Femur (tissue), 1 donor: ENCODE measurements at regions not wholly inside any gene's neighbourhood (a gene's known extent, or its start where the extent isn't known, plus 50 kb on each side); places are given as distances from the start of the nearest gene placed in this dataset.

Source experiments
- DNase-seq: peaks from one replicate; pipeline ENCODE4 v3.0.0-alpha.2; 2017

DNA sequence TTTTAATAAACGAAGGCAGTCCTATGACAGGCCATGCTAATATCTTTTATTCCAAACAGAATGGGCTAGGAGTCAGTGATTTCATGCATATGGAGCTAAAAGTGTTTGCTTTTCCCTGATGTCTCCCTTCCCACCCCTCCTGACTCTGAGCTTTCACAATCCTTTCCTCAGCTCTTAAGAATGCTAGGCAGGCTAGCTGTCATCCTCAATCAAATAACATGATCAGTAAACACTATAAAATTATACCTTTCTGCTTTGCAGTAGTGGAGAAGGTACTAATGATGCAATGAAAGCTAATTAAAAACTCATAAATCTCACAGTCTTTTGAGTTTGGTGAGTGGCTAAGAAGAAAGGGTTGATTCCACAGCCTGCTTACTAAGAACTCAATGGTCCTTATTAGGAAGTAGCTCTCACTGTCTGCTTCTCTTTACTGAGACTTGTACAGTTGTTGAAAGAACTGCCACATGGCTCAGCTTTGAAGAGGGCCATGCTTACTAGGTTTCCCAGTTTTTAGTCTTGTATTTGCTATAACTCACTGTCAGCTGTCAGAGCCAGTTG is 250.9 kb upstream of the JAG1 start:
- no peak for DNase-seq

DNA sequence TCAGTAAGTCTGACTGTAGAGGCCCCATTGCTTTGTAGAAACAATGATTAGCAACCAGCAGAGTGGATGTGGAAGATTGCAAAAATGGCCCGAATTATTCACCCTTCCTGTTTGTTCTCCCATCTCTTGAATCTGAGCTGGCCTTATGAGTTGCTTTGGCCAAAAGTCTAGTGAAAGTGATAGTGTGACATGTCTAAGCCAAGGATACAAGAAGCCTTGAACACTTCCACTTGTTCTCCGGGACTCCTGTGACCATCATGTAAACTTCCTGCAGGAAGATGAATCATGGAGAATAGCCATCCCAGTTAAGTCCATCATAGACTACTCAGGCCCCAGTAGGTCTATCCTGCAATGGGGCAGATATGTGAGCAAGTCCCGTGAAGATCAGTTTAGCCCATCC is 252.0 kb upstream of the JAG1 start:
- DNase-seq, result no peak

DNA sequence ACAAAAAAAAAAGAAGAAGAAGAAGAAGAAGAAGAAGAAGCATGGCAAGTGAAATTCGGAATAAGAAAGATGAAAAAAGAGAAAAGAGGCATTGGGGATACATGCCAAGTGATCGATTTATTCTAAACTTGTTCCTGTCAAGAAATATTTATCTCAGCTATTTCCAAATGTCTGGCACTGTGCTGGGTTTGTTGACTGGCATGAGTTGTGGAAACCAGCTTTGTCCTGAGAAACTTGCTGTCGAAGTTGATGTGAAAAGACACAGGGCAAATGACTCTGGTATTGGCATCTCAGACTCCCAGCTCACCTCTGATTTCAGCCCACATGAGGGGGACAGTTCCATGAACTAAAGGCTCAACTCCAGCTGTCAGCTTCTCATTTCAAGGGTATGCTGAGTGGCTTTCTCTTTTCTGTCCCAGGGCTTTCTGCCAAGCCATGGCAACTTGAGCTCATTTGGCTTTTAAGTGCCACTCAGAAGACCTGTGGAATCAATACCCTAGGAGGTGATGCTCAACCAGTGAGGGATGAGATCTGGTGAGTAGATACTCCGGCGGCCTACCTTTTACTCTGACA is 253.3 kb upstream of the JAG1 start:
- DNase-seq, result no peak

DNA sequence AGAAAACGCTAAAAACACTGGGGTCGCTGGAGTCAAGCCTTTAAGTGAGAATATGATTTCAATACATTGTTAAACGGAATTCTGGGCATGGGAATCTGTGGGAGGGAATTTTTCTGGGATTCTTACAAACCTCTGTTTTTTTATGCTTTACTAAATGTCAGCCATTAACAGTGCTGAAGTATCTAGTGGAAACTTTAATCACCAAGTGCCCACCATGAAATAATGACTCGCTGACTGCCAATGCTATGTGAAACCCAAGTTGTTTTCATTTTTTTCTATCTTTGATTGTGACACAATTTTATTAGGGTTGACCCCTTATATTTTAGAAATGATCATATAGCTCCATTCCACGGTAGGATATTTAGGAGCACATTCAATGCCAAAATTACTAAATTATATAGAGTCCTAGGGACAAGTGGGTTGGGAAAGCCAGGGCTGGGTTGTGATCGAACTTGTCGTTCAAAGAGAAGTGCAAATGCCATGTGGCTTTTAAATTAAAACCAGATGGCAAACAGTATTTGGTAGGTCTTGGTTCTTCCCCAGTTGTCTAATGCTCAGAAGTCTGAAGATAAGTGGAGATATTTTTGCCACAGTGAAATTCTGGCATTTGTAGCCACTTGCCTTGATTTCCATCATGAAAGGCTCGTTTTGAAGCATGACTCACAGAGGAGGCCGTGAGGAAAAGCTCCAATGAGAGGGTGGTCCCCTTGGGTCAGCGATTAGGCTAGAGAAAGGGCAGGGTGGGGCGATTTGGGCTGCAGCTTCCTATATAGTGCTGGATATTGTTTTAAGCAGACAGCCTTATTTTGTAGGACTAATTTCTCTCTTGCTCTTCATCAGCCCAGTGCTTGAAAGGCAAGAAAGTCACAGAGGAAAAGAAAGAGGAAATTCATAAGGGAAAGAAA is 254.4 kb upstream of the JAG1 start:
- no peak for DNase-seq

DNA sequence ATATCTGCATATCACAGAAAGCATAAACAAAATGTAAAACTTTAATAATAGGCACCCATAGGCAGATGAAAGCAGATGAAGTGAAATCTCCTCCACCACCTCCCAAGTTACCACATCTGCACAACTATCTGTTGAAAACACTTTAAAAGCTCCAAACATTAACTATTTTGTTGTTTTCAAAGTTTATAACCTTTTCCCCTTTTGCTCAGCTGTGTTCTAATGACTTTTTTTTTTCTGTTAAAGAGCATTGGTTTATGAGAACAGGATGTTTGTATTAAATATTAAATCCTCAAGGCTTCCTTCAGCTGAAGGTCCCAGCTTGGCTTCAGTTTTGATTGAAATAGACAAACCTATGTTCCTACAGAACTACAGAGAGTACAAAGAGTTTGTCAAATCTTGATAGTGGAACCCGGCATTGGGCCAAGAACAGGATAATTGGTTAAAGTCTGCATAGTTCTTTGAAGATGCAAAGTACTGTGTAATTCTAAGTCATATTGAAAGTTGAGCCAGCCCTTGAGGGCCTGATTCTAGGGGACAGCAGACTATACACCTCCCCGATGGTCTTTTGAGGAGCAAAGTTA is 255.1 kb upstream of the JAG1 start:
- DNase-seq, result no peak

DNA sequence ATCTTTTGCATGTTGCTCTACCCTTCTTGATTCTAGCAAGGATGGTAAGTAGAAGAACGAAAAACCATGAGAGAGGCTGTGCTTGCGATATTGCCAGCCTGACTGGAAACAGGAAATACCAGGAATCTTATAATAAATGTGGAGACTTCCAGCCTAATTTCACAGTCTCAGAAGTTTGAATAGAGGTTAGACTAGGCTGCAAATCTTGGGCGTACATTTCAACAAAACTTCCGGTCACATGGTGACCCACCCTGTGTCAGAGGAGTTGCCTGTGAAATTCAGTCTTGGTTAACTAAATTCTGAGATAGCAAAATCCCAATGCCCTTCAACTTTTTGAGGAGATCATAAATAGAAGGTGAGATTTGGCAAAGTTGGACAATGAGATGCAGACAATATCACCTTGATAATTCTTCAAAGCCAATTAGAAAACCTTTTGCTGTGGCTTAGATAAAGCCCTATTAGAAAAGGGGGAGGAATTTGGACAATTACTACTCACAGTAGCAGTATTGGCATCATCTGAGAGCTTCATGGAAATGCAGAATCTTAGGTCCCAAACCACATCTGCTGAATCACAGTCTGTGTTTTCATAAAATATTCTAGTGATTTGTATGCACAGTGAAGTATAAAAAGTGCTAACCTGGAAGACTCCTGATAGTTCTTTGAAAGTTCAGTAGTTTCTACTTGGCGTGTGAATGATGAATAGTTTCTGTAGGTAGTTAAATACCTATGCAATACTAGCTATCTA is 262.0 kb upstream of the JAG1 start:
- DNase-seq, result no peak

DNA sequence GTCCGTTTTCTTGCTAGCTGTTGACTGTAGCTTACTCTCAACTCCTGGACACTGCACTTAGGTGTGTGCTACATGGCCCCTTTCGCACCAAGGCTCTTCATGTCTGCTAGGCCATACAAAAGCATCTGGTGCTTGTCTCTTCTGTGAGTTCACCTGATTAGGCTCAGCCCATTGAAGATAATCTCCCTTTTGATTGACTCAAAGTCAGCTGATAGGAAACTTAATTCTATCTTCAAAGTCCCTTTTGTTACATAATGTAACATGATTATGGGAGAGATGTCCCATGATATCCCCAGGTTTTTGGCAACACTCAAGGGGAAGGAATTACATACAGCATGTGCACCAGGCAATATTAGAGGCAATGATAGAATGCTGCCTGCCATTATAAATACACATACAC is 263.0 kb upstream of the JAG1 start:
- no peak for DNase-seq

DNA sequence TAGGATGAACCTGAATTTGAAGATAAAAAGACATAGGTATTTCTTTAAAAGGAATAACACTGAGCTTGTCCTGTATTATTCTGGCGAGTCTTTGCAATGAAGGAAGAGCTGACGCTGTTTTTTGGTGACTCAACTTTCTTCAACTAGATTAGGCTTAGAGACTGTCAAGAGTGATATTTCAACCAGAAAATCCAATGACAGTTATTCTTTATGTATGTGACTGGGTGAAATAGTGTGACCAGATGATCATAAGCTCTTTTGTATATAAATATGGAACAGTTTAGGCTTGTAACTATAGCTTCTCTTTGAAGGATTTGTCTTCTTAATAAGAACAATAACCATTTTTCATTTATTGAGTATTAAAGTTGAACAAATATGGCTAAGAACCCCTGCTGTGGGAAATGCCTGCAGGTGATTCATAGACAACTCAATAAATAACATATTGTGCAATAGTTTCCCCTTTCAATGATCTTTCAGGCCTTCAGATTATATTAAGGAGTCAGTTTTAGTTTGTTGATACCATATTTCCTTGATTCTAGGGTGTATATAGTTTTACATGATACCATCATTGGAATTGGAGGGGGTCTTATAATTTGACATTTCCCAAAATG is 265.6 kb upstream of the JAG1 start:
- no peak for DNase-seq

DNA sequence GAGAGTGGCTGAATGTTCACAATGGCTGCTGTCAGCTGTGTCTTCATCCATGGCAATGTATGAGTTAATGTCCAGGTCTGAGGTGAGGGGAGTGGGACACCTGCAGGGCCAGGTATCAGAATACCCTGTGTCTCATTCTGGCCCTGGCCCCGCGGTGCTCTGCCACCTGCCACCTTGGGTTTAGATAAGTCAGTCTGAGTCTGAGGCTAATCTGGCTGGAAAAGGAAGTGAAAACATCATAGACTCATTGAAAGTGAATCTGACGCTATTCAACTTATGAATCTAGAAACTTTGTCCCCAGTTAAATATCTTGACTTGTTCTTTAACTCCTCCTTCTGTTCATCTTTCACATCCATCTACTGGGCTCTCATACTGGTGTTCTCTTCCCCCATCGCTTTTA is 267.1 kb upstream of the JAG1 start:
- no peak for DNase-seq

DNA sequence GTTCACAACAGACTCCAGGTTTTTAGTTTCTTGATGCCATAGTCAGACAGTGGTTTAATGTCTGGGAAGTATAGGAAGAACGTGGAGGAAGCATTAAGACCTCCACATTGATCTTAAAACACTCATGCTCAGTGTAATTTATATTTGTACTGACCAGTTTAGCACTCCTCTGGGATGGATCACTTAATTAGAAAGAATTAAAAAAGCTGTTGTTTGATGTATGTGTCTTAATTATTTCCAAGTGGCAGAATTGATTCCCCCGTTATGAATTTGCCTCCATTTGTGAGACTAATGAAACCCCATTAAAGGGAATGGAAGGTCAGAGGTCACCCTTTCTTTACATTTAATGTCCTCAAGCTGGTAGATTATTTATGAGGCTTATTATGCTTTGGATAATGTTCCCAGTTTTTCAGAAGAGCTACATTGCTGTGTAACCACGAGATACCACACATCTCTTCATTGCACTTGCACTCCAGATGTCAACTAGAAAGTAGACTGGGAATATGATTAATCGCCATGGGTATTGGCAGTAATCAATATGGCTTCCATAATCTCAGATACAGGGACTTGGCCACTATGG is 270.0 kb upstream of the JAG1 start:
- no peak for DNase-seq

DNA sequence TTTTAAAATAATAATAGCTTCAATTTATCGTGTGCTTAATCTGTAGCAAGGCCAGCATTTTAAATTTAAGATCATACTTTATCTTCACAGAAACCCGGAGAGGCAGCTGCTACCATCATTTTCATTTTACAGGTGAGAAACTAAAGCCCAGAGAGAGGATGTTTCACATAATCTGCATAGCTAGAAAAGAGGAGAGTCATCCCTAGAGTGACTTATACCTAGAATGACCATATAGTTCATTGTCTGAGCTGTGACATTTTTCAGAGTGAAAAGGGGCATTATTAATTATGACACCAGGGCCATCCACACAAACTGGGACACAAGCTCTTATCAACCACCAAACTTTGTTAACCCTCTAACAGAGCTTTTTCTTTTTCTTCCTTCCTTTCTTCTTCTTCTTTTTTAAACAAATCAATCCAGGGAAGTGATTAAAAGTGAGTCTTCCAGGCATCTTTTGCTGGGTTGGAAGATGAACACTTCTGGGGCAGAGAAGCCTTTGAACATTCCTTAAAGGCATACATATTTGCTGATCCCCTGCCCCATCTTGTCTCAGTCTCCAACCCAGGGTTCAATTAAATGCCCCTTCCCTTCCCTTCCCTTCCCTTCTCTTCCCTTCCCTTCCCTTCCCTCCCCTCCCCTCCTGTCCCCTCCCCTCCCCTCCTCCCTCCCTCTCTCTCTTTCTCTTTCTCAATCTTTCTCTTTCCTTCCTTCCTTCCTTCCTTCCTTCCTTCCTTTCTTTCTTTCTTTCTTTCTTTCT is 272.5 kb upstream of the JAG1 start:
- DNase-seq, result no peak

DNA sequence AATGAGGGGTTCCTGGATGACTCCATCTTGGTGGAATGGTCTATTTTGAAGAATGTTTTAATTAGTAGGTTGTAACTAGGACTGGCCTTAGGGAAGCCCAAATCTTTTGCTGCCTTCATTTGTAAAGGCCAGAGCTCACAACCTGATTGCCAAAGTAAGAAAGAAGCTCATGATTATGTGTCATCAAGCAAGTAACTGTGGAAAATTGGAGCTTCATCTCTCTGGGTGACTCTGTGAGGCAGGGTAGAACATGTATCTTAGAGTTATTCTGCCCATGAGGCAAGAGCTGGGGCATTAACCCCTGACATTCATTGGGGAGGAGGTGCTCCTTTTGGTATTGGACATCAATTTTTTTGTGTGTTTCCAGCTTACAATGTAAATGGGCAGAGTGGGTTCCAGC is 273.9 kb upstream of the JAG1 start:
- no peak for DNase-seq

DNA sequence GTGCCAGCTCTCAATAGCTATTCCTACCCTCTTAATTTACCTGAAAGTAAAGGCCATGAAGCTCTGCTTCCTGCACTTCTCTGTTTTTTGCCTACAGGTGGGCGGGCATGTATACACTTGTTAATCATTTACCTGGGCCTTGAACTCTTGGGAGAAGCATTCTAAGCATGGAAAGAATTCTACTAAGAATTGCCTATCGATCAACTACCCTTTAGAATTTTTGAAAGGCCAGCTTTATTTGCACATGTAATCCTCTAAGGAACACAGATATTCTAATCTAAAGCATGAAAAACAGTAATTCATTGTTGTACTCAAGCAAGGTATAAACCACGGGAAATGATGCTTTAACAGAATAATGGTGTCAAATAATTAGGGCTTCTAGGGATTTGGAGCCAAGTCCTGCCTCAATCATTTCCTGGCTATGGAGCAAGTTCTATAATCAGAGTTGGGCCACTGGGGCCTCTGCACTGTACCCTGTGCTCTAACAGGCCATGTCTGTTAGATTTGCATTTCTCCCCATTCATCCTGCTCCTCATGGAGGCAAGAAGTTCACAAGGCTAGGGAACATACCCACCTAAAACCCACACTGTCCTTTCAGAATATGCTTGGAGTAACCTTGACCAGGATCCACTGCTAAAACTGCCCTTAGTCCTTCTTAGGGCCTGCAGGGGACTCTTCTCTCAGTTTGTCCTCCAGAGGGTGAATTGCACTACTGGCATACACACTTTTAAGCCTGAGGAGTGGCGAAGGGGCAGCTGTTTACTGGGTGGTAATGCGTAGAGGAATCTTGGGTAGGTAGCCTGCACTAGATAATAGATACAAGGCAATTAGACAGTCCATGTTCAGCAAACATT is 276.4 kb upstream of the JAG1 start:
- DNase-seq, result no peak

DNA sequence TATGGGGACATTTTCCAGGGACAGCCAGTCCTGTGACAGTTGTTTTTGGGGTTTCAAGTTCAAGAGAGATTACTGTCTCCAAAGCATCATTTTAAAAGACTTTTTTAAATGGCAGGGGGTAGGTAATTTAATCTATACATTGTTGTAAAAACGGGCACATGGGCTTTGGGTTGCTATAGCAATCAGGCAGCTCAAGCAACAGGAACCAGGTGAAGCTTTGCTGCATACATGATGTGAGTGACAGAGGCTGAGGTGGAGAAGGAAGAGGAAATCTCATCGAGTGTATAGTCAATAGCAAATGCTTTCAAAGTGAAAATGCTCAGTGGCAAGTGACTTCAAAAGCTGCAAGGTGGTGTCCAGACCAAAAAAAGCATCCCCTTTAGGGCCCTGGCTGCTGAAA is 277.4 kb upstream of the JAG1 start:
- DNase-seq, result no peak

DNA sequence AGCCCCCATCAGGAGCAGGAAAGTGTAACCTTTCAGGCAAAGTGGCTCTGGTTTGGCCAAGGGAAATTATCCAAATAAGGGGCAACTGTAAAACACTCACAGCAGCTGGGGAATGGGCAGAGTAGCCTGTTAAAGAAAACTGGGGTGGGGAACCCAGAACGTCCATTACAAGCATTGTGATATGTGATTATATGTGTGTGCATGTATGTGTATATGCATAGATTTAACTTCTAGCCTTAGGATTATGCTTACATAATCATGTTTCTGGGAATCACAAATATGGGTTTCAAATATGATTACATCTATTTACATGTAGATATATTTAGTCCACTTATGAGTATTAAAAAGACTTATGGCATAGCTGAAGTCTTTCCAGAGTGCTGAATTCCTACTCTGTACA is 278.1 kb upstream of the JAG1 start:
- no peak for DNase-seq

DNA sequence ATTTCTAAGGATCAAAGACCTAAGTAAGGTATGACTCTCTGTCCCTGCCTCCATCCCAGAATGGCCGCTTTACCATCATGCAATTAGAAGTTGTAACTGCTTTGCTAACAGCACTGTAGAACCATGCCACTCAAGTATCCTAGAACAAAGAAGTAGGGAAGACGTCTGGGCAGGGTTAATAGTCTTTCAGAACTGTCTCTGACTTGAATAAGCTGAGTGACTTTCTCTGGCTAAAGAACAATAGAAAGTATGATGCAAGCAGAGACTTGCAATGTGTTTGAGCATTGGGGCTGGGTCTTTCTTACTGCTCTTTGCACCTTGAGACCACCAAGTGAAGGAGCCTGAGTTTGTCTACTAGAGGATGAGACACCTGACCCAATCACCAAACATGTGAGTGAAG is 279.6 kb upstream of the JAG1 start:
- no peak for DNase-seq

DNA sequence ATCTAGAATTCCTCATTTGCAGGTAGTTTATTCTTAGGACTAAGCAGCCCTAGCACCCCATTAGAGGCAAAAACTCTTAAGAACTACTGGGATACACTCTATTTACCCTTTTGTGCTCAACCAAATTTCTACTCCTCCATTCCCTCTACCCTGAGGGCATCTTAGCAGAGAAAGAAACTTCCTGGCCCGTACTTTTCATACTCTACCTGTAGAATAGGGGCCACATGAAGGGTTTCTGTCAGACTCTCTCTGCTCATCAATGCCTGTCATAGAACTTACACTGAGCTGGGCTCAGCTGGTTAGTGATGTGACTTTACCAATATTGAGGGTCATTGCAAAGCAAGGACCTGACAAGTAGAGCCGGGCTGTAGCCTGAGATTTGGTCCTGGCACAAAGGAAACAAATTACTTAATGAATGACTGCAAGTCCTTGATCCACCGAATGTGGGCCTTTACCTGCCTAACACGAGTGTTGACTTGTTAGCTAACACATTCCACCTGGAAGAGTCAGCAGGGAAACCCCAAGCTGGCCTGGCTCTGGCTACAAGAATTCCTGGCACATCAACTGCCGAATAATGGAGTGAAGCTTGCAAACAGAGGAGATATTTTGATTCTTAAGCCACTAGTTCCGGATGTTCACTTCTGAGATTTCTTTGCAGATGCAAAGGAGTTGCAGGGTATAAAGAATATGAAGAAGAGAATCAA is 280.5 kb upstream of the JAG1 start:
- DNase-seq, result no peak

DNA sequence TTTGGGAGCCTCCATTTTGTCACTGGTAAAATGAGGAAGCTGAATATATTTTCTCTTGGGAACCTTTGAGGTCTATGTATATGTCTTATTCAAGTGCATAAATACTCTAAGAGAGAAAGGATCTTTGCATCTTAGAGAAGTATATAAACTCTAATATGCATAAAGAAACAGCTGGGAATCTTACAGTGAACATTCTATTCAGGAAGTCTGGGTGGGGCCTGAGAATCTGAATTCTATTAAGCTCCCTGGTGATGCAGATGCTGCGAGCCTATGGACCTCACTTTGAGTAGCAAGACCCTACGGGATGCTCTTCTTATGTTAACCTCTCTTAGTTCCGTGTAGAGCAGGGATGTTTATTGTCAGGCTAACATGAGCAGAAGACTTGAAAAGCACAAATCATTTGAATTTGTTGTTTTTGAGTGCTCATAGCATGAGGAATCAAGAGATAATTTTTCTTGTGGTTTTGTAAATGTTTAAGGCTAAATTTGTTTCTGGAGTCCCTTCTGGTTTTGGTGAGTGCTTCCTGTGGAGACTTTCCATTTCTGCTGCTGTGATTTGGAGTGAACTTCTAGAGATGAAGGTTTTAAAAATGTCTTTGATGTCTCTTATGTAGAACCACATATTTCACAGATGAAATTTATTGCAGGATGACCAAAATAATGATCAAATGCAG is 281.2 kb upstream of the JAG1 start:
- no peak for DNase-seq

DNA sequence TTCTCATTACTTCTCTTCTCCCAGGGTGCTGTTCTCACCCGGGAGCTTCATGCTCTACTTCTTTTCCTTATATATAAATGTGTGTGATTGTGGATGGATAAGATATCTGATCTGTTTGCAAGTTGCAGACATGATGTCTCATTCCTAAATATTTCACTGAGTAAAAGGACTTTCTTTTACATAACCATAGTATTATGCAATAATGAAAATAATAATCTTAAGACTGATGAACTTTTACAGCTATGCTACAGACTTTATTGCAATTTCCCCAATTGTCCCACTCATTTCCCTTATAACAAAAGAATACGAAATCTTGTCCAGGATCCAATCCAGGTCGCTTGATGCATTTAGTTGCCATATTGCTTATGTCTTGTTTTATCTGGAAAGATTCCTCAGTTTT is 284.5 kb upstream of the JAG1 start:
- no peak for DNase-seq

DNA sequence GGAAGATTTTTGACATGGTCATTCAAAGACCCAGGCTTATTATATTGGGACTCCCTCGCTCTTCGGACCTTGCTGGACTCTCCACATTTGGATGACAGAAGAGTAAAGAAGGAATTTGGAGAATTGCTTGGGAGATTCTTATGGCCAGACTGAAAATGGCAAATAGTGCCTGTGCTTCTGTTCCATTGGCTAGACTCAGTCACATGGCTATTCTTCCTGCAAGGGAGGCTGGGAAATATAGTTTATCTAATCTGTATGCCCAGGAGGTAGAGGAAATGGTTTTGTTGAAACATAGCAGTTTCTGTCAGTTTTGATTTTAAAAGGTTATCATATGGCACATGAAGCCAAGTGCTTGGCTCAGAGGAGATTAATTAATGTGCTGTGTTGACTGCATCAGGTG is 286.6 kb upstream of the JAG1 start:
- DNase-seq, result no peak
